ENCODE measurements at regions not wholly inside any gene's neighbourhood (a gene's known extent, or its start where the extent isn't known, plus 50 kb on each side); places are given as distances from the start of the nearest gene placed in this dataset.

DNA sequence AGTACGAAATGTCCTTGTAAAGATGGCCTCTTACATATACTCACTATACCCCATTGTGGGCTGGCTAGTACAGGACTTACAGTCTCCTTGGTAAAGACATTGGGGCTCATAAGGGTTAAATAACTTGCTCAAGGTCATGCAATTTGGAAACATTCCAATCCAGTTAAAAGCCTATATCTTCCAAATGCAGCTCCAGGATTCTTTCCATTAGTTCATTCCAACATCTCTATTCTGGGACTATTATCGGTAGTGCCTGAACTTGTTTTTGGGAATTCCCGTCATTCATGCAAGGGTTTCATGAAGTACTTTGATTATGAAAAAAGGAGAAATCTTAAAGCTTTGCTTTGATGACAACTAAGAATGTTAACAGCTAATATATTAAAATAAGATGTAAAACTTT, 99.2 kb upstream of the SLC8A1 start:
- TF ChIP-seq ZNF207 (IDR thresholded peaks at IDR 0.05; ENCODE audit: borderline replicate concordance) (no peak), CHD1 (IDR thresholded peaks at IDR 0.05; ENCODE audit: low read depth, low read length) (no peak), SMC3 (IDR thresholded peaks at IDR 0.05; ENCODE audit: borderline replicate concordance, low read length) (no peak), EP300 (IDR thresholded peaks at IDR 0.05; ENCODE audit: borderline replicate concordance in 1 of 2, control insufficient read depth in 1 of 2, low read depth in 2 of 2, low read length in 2 of 2) (no peak), TCF7 (IDR thresholded peaks at IDR 0.05; ENCODE audit: borderline replicate concordance) (no peak), POLR2A (IDR thresholded peaks at IDR 0.05; ENCODE audit: low read depth, low read length) (no peak), MXI1 (IDR thresholded peaks at IDR 0.05; ENCODE audit: low read depth, low read length) (no peak)
- TF ChIP-seq, protein P1, sequence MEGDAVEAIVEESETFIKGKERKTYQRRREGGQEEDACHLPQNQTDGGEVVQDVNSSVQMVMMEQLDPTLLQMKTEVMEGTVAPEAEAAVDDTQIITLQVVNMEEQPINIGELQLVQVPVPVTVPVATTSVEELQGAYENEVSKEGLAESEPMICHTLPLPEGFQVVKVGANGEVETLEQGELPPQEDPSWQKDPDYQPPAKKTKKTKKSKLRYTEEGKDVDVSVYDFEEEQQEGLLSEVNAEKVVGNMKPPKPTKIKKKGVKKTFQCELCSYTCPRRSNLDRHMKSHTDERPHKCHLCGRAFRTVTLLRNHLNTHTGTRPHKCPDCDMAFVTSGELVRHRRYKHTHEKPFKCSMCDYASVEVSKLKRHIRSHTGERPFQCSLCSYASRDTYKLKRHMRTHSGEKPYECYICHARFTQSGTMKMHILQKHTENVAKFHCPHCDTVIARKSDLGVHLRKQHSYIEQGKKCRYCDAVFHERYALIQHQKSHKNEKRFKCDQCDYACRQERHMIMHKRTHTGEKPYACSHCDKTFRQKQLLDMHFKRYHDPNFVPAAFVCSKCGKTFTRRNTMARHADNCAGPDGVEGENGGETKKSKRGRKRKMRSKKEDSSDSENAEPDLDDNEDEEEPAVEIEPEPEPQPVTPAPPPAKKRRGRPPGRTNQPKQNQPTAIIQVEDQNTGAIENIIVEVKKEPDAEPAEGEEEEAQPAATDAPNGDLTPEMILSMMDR (IDR thresholded peaks at IDR 0.05 in 2 of 3, conservative IDR thresholded peaks at IDR 0.05 in 1 of 3; ENCODE audit: control insufficient read depth in 2 of 3, extremely low read depth in 1 of 3, insufficient read depth in 1 of 3, low read depth in 3 of 3, low read length in 3 of 3), result no peak
- TF ChIP-seq, protein P2, sequence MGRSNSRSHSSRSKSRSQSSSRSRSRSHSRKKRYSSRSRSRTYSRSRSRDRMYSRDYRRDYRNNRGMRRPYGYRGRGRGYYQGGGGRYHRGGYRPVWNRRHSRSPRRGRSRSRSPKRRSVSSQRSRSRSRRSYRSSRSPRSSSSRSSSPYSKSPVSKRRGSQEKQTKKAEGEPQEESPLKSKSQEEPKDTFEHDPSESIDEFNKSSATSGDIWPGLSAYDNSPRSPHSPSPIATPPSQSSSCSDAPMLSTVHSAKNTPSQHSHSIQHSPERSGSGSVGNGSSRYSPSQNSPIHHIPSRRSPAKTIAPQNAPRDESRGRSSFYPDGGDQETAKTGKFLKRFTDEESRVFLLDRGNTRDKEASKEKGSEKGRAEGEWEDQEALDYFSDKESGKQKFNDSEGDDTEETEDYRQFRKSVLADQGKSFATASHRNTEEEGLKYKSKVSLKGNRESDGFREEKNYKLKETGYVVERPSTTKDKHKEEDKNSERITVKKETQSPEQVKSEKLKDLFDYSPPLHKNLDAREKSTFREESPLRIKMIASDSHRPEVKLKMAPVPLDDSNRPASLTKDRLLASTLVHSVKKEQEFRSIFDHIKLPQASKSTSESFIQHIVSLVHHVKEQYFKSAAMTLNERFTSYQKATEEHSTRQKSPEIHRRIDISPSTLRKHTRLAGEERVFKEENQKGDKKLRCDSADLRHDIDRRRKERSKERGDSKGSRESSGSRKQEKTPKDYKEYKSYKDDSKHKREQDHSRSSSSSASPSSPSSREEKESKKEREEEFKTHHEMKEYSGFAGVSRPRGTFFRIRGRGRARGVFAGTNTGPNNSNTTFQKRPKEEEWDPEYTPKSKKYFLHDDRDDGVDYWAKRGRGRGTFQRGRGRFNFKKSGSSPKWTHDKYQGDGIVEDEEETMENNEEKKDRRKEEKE (IDR thresholded peaks at IDR 0.05), result no peak
- TF ChIP-seq, protein P3, sequence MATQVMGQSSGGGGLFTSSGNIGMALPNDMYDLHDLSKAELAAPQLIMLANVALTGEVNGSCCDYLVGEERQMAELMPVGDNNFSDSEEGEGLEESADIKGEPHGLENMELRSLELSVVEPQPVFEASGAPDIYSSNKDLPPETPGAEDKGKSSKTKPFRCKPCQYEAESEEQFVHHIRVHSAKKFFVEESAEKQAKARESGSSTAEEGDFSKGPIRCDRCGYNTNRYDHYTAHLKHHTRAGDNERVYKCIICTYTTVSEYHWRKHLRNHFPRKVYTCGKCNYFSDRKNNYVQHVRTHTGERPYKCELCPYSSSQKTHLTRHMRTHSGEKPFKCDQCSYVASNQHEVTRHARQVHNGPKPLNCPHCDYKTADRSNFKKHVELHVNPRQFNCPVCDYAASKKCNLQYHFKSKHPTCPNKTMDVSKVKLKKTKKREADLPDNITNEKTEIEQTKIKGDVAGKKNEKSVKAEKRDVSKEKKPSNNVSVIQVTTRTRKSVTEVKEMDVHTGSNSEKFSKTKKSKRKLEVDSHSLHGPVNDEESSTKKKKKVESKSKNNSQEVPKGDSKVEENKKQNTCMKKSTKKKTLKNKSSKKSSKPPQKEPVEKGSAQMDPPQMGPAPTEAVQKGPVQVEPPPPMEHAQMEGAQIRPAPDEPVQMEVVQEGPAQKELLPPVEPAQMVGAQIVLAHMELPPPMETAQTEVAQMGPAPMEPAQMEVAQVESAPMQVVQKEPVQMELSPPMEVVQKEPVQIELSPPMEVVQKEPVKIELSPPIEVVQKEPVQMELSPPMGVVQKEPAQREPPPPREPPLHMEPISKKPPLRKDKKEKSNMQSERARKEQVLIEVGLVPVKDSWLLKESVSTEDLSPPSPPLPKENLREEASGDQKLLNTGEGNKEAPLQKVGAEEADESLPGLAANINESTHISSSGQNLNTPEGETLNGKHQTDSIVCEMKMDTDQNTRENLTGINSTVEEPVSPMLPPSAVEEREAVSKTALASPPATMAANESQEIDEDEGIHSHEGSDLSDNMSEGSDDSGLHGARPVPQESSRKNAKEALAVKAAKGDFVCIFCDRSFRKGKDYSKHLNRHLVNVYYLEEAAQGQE (IDR thresholded peaks at IDR 0.05; ENCODE audit: low read depth, low read length), result no peak
- TF ChIP-seq, protein P4, sequence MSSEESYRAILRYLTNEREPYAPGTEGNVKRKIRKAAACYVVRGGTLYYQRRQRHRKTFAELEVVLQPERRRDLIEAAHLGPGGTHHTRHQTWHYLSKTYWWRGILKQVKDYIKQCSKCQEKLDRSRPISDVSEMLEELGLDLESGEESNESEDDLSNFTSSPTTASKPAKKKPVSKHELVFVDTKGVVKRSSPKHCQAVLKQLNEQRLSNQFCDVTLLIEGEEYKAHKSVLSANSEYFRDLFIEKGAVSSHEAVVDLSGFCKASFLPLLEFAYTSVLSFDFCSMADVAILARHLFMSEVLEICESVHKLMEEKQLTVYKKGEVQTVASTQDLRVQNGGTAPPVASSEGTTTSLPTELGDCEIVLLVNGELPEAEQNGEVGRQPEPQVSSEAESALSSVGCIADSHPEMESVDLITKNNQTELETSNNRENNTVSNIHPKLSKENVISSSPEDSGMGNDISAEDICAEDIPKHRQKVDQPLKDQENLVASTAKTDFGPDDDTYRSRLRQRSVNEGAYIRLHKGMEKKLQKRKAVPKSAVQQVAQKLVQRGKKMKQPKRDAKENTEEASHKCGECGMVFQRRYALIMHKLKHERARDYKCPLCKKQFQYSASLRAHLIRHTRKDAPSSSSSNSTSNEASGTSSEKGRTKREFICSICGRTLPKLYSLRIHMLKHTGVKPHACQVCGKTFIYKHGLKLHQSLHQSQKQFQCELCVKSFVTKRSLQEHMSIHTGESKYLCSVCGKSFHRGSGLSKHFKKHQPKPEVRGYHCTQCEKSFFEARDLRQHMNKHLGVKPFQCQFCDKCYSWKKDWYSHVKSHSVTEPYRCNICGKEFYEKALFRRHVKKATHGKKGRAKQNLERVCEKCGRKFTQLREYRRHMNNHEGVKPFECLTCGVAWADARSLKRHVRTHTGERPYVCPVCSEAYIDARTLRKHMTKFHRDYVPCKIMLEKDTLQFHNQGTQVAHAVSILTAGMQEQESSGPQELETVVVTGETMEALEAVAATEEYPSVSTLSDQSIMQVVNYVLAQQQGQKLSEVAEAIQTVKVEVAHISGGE (CRISPR knock-in tag; IDR thresholded peaks at IDR 0.05), result no peak

Measured in GM12878 (cell line).